D721Med (cell line): ENCODE measurements at regions not wholly inside any gene's neighbourhood (a gene's known extent, or its start where the extent isn't known, plus 50 kb on each side); places are given as distances from the start of the nearest gene placed in this dataset.
A peak's percentile ranks its signal among the peaks of the same experiment; 100 is the strongest.

Source experiments
- DNase-seq: peaks from one replicate; pipeline ENCODE4 v3.0.0; 2011; ENCODE audit warnings: low spot score; ENCODE audit not compliant: insufficient read length
- FAIRE-seq: peaks from 2 replicates; lab custom pipeline; 2011; peaks lifted over from hg19 to GRCh38; lab: Jason Lieb, UNC
- CTCF ChIP-seq: IDR thresholded peaks from 2 replicates; pipeline ENCODE4 v1.5.1; 2012; ENCODE audit warnings: mild to moderate bottlenecking, control low read depth; ENCODE audit not compliant: insufficient read depth; ENCODE audit errors: missing control alignments

GRCh38 chr3:181941250-181941649 lies 229.5 kb downstream of the SOX2 start:
- TF ChIP-seq CTCF: no peak
- FAIRE-seq (no peak), DNase-seq (no peak)

DNA sequence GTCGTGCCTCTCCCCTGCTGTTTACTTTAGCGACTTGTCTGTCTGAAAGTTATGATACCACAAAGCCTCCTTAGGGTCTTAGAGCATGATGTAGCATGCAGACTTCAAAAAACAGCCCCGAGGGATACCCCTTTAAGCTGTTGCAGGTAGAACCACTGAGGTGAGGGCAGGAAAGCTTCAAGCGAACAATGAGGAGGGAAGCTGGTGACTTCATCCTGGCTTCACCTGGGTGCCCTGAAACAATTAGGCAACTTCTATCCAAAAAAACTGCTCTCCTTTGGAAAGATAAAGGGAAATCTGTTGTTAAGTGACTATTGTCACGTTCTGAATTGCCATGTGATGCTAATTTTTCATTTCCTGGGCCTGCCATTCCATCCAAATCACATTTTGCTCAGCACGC lies 231.6 kb downstream of the SOX2 start:
- DNase-seq (no peak), FAIRE-seq (no peak)
- no peak for TF ChIP-seq CTCF

GRCh38 chr3:181947606-181948005 lies 235.9 kb downstream of the SOX2 start:
- FAIRE-seq (no peak), DNase-seq (no peak)
- no peak for TF ChIP-seq CTCF

GRCh38 chr3:181948286-181948685 lies 236.6 kb downstream of the SOX2 start:
- no peak for FAIRE-seq
- peak; percentile 55 for TF ChIP-seq CTCF
- no peak for DNase-seq

DNA sequence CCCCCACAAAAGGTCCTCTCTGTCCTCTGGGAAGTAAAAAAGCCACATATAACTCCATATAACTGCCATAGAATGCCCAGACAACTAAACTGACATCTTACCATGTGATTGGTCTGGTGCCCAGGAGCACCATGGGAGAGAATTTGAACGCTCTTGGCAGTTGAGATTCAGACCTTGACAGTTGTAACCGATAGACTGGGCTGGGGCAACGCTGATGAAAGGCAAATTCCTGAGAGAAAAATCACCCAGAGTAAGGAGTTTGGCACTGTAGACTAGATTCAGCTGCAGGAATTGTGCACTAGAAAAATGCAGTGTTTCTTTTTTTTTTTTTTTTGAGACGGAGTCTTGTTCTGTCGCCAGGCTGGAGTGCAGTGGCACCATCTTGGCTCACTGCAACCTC lies 240.5 kb downstream of the SOX2 start:
- FAIRE-seq: no peak
- no peak for DNase-seq
- TF ChIP-seq CTCF: no peak

DNA sequence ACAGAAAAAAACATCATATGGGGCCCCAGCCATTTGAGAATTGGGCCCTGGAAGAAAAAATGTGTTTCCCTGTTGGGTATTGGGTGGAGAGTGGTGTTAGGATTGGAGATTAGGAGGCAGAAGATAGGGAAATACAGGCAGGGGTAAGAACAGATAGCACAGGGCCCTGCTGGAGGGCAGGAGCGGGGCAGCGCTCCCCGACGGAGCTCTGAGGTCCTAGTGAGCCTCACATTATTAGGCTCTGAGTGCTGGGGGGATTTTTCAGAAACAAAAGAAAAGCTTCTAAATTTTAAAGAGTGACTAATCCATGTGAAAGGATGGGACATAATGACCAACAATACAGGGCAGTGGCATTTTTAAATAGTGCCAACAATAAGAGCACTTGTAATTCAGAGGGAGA lies 241.2 kb downstream of the SOX2 start:
- DNase-seq: no peak
- FAIRE-seq: no peak
- no peak for TF ChIP-seq CTCF

GRCh38 chr3:181955566-181955965 lies 243.8 kb downstream of the SOX2 start:
- TF ChIP-seq CTCF: no peak
- DNase-seq (no peak), FAIRE-seq (no peak)
